H9 (cell line): ENCODE measurements at regions not wholly inside any gene's neighbourhood (a gene's known extent, or its start where the extent isn't known, plus 50 kb on each side); places are given as distances from the start of the nearest gene placed in this dataset.

ENCODE experiments used
- DNase-seq: peaks from one replicate; pipeline ENCODE4 v3.0.0-alpha.2; 2017
- H2AFZ ChIP-seq: one replicate; pipeline ENCODE4 v1.6.1; 2013; ENCODE audit warnings: mild to moderate bottlenecking, low read length, control low read depth, moderate library complexity
- H2AK5ac ChIP-seq: 2 replicates; pipeline ENCODE4 v1.6.1; 2013; ENCODE audit warnings: low read length, control low read depth, mixed read lengths; ENCODE audit not compliant: insufficient read length
- H2BK120ac ChIP-seq: one replicate; pipeline ENCODE4 v1.6.1; 2013; ENCODE audit warnings: low read depth, mild to moderate bottlenecking, low read length, control low read depth, inconsistent platforms; ENCODE audit not compliant: poor library complexity, severe bottlenecking
- H2BK12ac ChIP-seq: 2 replicates; pipeline ENCODE4 v1.6.1; 2013; ENCODE audit warnings: low read length, control low read depth, mixed read lengths, low read depth; ENCODE audit not compliant: insufficient read length
- H2BK15ac ChIP-seq: 2 replicates; pipeline ENCODE4 v1.6.1; 2013; ENCODE audit warnings: low read depth, low read length, control low read depth
- H2BK20ac ChIP-seq: one replicate; pipeline ENCODE4 v1.6.1; 2013; ENCODE audit warnings: low read depth, mild to moderate bottlenecking, low read length, control low read depth, inconsistent platforms; ENCODE audit not compliant: poor library complexity, severe bottlenecking
- H2BK5ac ChIP-seq: 2 replicates; pipeline ENCODE4 v1.6.1; 2013; ENCODE audit warnings: low read length, control low read depth, mixed read lengths; ENCODE audit not compliant: insufficient read length
- H3K14ac ChIP-seq: 2 replicates; pipeline ENCODE4 v1.6.1; 2013; ENCODE audit warnings: low read length, control low read depth; ENCODE audit not compliant: insufficient read depth
- H3K18ac ChIP-seq: 2 replicates; pipeline ENCODE4 v1.6.1; 2013; ENCODE audit warnings: low read depth, mild to moderate bottlenecking, mixed read lengths, low read length, control low read depth; ENCODE audit not compliant: insufficient read length
- H3K23ac ChIP-seq: 2 replicates; pipeline ENCODE4 v1.6.1; 2013; ENCODE audit warnings: low read length, control low read depth, mixed read lengths, low read depth; ENCODE audit not compliant: insufficient read length
- H3K23me2 ChIP-seq: 2 replicates; pipeline ENCODE4 v1.6.1; 2013; ENCODE audit warnings: low read depth, mild to moderate bottlenecking, mixed read lengths, low read length, control low read depth; ENCODE audit not compliant: insufficient read length, poor library complexity, severe bottlenecking
- H3K27ac ChIP-seq: 2 replicates; pipeline ENCODE4 v1.5.1; 2013; ENCODE audit warnings: low read length, control low read depth, mixed read lengths, low read depth; ENCODE audit not compliant: insufficient read length
- H3K27me3 ChIP-seq: 2 replicates; pipeline ENCODE4 v1.6.1; 2013; ENCODE audit warnings: low read length, control low read depth, inconsistent platforms; ENCODE audit not compliant: insufficient read depth
- H3K4ac ChIP-seq: 2 replicates; pipeline ENCODE4 v1.6.1; 2013; ENCODE audit warnings: low read depth, mild to moderate bottlenecking, control low read depth, inconsistent platforms, low read length, moderate library complexity
- H3K4me1 ChIP-seq: 2 replicates; pipeline ENCODE4 v1.6.1; 2013; ENCODE audit warnings: low read length, control low read depth, inconsistent platforms; ENCODE audit not compliant: insufficient read depth
- H3K4me2 ChIP-seq: 2 replicates; pipeline ENCODE4 v1.6.1; 2013; ENCODE audit warnings: low read length, control low read depth, mixed read lengths; ENCODE audit not compliant: insufficient read length, insufficient read depth
- H3K56ac ChIP-seq: 2 replicates; pipeline ENCODE4 v1.6.1; 2013; ENCODE audit warnings: low read depth, mild to moderate bottlenecking, mixed read lengths, low read length, control low read depth; ENCODE audit not compliant: insufficient read length
- H3K79me1 ChIP-seq: 2 replicates; pipeline ENCODE4 v1.6.1; 2013; ENCODE audit warnings: low read depth, mild to moderate bottlenecking, moderate library complexity, low read length, control low read depth, inconsistent platforms; ENCODE audit not compliant: insufficient read depth, poor library complexity, severe bottlenecking
- H3K79me2 ChIP-seq: 2 replicates; pipeline ENCODE4 v1.6.1; 2013; ENCODE audit warnings: low read length, control low read depth, inconsistent platforms; ENCODE audit not compliant: insufficient read depth
- H3K9ac ChIP-seq: 2 replicates; pipeline ENCODE4 v1.6.1; 2013; ENCODE audit warnings: low read length, control low read depth, mixed read lengths; ENCODE audit not compliant: insufficient read length; ENCODE audit errors: extremely low read depth
- H3K9me3 ChIP-seq: one replicate; pipeline ENCODE4 v1.6.1; 2013; ENCODE audit warnings: low read depth, low read length, inconsistent platforms; ENCODE audit not compliant: control insufficient read depth
- H3T11ph ChIP-seq: one replicate; pipeline ENCODE4 v1.6.1; 2013; ENCODE audit warnings: mild to moderate bottlenecking, low read length, control low read depth, inconsistent platforms
- H4K20me1 ChIP-seq: one replicate; pipeline ENCODE4 v1.6.1; 2013; ENCODE audit not compliant: control insufficient read depth, insufficient read length, insufficient read depth
- H4K5ac ChIP-seq: 2 replicates; pipeline ENCODE4 v1.6.1; 2013; ENCODE audit warnings: low read depth, mild to moderate bottlenecking, mixed read lengths, low read length, control low read depth; ENCODE audit not compliant: insufficient read length
- H4K8ac ChIP-seq: replicated peaks from 2 replicates; pipeline ENCODE4 v1.6.1; 2013; ENCODE audit warnings: low read length, control low read depth, mixed read lengths, low read depth; ENCODE audit not compliant: insufficient read length
- H4K91ac ChIP-seq: 2 replicates; pipeline ENCODE4 v1.6.1; 2013; ENCODE audit warnings: low read depth, mild to moderate bottlenecking, moderate library complexity, mixed read lengths, low read length, control low read depth; ENCODE audit not compliant: insufficient read length
- H3K27ac Mint-ChIP-seq, 3 experiments: 2 replicates in 2 of 3; 3 replicates in 1 of 3; pipeline ENCODE4 v1.8.0; 2020 to 2021; ENCODE audit warnings: mixed read lengths in 3 of 3, mild to moderate bottlenecking in 1 of 3, moderate library complexity in 1 of 3
- H3K27me3 Mint-ChIP-seq: 2 replicates; pipeline ENCODE4 v1.8.0; 2021; ENCODE audit warnings: low read depth, mild to moderate bottlenecking, moderate library complexity, mixed read lengths
- H3K36me3 Mint-ChIP-seq, 3 experiments: 2 replicates in 2 of 3; 3 replicates in 1 of 3; pipeline ENCODE4 v1.8.0; 2020 to 2021; ENCODE audit warnings: low read depth in 3 of 3, mixed read lengths in 3 of 3; ENCODE audit not compliant: insufficient read depth in 1 of 3
- H3K4me1 Mint-ChIP-seq, 2 experiments: 2 replicates each; pipeline ENCODE4 v1.8.0; 2020; ENCODE audit warnings: mixed read lengths in 2 of 2
- H3K4me3 Mint-ChIP-seq, 2 experiments: 2 replicates in 1 of 2; 3 replicates in 1 of 2; pipeline ENCODE4 v1.8.0; 2020 to 2021; ENCODE audit warnings: mild to moderate bottlenecking in 2 of 2, mixed read lengths in 2 of 2, moderate library complexity in 1 of 2
- H3K9me3 Mint-ChIP-seq, 2 experiments: 2 replicates in 1 of 2; 3 replicates in 1 of 2; pipeline ENCODE4 v1.8.0; 2020; ENCODE audit warnings: mild to moderate bottlenecking in 2 of 2, mixed read lengths in 2 of 2, moderate library complexity in 1 of 2
- WGBS: extraction: QIAGEN DNeasy Blood & Tissue Kit; methylation state at CpG from one replicate; pipeline ENCODE4 v1.1.7; 2013; ENCODE audit warnings: missing lambda C conversion rate, low lambda C conversion rate, mixed read lengths; ENCODE audit not compliant: insufficient read length; ENCODE audit errors: extremely low coverage; 5-methylcytosine and 5-hydroxymethylcytosine counted together
- TF ChIP-seq, protein P1 (sequence below): fragments of 200-600 bp; sonication (generic); conservative IDR thresholded peaks from 3 replicates; pipeline ENCODE4 v1.8.0; 2021; ENCODE audit warnings: antibody characterized with exemption, mild to moderate bottlenecking

DNA sequence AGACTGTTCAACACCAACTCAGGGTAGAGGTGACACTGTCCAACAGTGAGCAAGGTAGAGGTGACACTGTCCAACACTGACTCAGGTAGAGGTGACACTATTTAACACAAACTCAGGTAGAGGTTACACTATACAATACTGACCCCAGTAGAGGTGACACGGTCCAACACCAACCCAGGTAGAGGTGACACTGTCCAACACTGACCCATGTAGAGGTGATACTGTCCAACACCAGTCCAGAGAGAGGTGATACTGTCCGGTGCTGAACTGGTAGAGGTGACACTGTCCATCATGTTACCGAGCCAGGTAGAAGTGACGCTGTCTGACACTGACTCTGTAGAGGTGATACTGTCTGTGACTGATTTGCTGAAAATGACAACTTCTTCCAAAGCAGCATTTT lies 102.4 kb downstream of the GATA3 start:
- no peak overlapping the region for H3K4me3 Mint-ChIP-seq
- no peak overlapping the region for H4K91ac ChIP-seq
- H3K14ac ChIP-seq, result no peak overlapping the region
- H3K9ac ChIP-seq, result no peak overlapping the region
- H3K27me3 Mint-ChIP-seq, result peaks cover 15% of the 10 kb centered on the region
- H3K27ac Mint-ChIP-seq, result no peak overlapping the region
- H2BK15ac ChIP-seq, result no peak overlapping the region
- H3K18ac ChIP-seq, result no peak overlapping the region
- H4K20me1 ChIP-seq, result no peaks in the 10 kb centered on the region
- no peaks in the 10 kb centered on the region for H3K27me3 ChIP-seq
- H3K9me3 ChIP-seq, result no peaks in the 10 kb centered on the region
- H3K4me2 ChIP-seq, result no peak overlapping the region
- H2BK120ac ChIP-seq, result no peak overlapping the region
- no peaks in the 10 kb centered on the region; a peak in 2 of 5 replicates for H3K9me3 Mint-ChIP-seq
- H2AK5ac ChIP-seq, result no peak overlapping the region
- H2BK5ac ChIP-seq, result no peak overlapping the region
- no peak overlapping the region for H3K27ac ChIP-seq
- no peaks in the 10 kb centered on the region for H3K4me1 Mint-ChIP-seq
- no peak overlapping the region for H4K8ac ChIP-seq
- no peak overlapping the region for H3K4ac ChIP-seq
- H3K4me1 ChIP-seq, result no peaks in the 10 kb centered on the region
- H3K23me2 ChIP-seq, result no peaks in the 10 kb centered on the region
- H3K36me3 Mint-ChIP-seq, result no peaks in the 10 kb centered on the region
- no peak overlapping the region for H2AFZ ChIP-seq
- TF ChIP-seq, protein P1, sequence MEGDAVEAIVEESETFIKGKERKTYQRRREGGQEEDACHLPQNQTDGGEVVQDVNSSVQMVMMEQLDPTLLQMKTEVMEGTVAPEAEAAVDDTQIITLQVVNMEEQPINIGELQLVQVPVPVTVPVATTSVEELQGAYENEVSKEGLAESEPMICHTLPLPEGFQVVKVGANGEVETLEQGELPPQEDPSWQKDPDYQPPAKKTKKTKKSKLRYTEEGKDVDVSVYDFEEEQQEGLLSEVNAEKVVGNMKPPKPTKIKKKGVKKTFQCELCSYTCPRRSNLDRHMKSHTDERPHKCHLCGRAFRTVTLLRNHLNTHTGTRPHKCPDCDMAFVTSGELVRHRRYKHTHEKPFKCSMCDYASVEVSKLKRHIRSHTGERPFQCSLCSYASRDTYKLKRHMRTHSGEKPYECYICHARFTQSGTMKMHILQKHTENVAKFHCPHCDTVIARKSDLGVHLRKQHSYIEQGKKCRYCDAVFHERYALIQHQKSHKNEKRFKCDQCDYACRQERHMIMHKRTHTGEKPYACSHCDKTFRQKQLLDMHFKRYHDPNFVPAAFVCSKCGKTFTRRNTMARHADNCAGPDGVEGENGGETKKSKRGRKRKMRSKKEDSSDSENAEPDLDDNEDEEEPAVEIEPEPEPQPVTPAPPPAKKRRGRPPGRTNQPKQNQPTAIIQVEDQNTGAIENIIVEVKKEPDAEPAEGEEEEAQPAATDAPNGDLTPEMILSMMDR, result no peak
- H4K5ac ChIP-seq, result no peak overlapping the region
- no peak overlapping the region for H3K23ac ChIP-seq
- WGBS, result no CpG with 5 or more reads among the region's 4 CpGs
- no peak overlapping the region for H3K56ac ChIP-seq
- no peak overlapping the region for H3T11ph ChIP-seq
- H2BK20ac ChIP-seq, result no peak overlapping the region
- H2BK12ac ChIP-seq, result no peak overlapping the region
- DNase-seq, result no peak
- H3K79me1 ChIP-seq, result no peaks in the 10 kb centered on the region
- no peaks in the 10 kb centered on the region for H3K79me2 ChIP-seq
